Heart right ventricle (tissue), 16 donors: ENCODE measurements at regions not wholly inside any gene's neighbourhood (a gene's known extent, or its start where the extent isn't known, plus 50 kb on each side); places are given as distances from the start of the nearest gene placed in this dataset.

Experiments used
- ATAC-seq, 8 donors: fragments of 200-7000 bp; cut with Tn5 transposase; one replicate each; pipeline ENCODE4 v1.9.1; 2020; ENCODE audit warnings: mild to moderate bottlenecking in 8 of 8, moderate library complexity in 8 of 8, moderate number of reproducible peaks in 1 of 8
- DNase-seq, 2 donors: peaks; one replicate each; pipeline ENCODE4 v3.0.0-alpha.2; 2020
- H3K27ac ChIP-seq, 10 donors: fragments of 200-600 bp; sonication (generic) in 2 of 10; one replicate each; pipeline versions ENCODE4 v1.5.0 to v1.8.0; 2020 to 2022; ENCODE audit warnings: mild to moderate bottlenecking in 3 of 10
- H3K27me3 ChIP-seq, 7 donors: fragments of 200-600 bp; one replicate each; pipeline ENCODE4 v1.8.0; 2021 to 2022; ENCODE audit warnings: mild to moderate bottlenecking in 2 of 7
- H3K36me3 ChIP-seq, 9 donors: fragments of 200-600 bp; sonication (generic) in 1 of 9; one replicate each; pipeline versions ENCODE4 v1.5.0 to v1.8.0; 2020 to 2022; ENCODE audit warnings: mild to moderate bottlenecking in 2 of 9
- H3K4me1 ChIP-seq, 9 donors: fragments of 200-600 bp; sonication (generic) in 1 of 9; one replicate each; pipeline versions ENCODE4 v1.5.0 to v1.8.0; 2020 to 2022; ENCODE audit warnings: mild to moderate bottlenecking in 4 of 9
- H3K4me3 ChIP-seq, 10 donors: fragments of 200-600 bp; sonication (generic) in 2 of 10; one replicate each; pipeline versions ENCODE4 v1.5.0 to v1.8.0; 2020 to 2022; ENCODE audit warnings: mild to moderate bottlenecking in 7 of 10, moderate library complexity in 2 of 10
- H3K9me3 ChIP-seq, 11 donors: fragments of 200-600 bp in 10 of 11; sonication (generic) in 2 of 11; one replicate each; pipeline versions ENCODE4 v1.5.0 to v1.8.0; 2013 to 2022; ENCODE audit warnings: mild to moderate bottlenecking in 2 of 11, control low read depth in 1 of 11, moderate library complexity in 1 of 11
- WGBS, 2 donors: extraction: QIAGEN DNeasy Blood & Tissue Kit; methylation state at CpG; one replicate each; pipeline ENCODE4 v1.1.7; 2013; ENCODE audit warnings: inconsistent platforms in 1 of 2; 5-methylcytosine and 5-hydroxymethylcytosine counted together
- intact Hi-C, 10 donors: fragments of 100-400 bp; cut with DNase I; formaldehyde crosslinking; loops; one replicate each; pipeline versions ENCODE4 v1.11.1 to v1.14.2; 2022
- TF ChIP-seq, protein P1 (sequence below), 9 donors: fragments of 200-600 bp; sonication (generic) in 2 of 9; IDR thresholded peaks; one replicate each; pipeline versions ENCODE4 v1.5.0 to v1.8.0; 2021 to 2022; ENCODE audit warnings: antibody characterized with exemption in 9 of 9, mild to moderate bottlenecking in 5 of 9, moderate library complexity in 1 of 9
- donor health status: Arrhythmogenic right ventricular cardiomyopathy.
- donor health status: ischemic (EF 13 %, LVEDD 7.1; RV severe dilation, severe dysfunction).
- donor health status: healthy with polysubstance abuse.
- donor health status: DM: no; HTN: yes; CAD: no.
- donor health status: DM: no; HTN: no; CAD: no.
- donor health status: ischemic (EF 25% LVEDD 6.9; RV normal size, moderate dysfunction).
- donor health status: ischemic (EF 25% LVEDD 5.7; RV mildly dilated, moderate dysfunction).
- donor health status: healthy.
- donor health status: DM: yes; HTN: yes; CAD: no.
- donor health status: Ischemic cardiomyopathy.
- donor health status: ischemic (EF 35%, LVEDD 5.7; RV mildly dilated, moderate dysfunction).
- donor health status: nonischemic (EF 11% LVEDD 7.7; RV severe dilation, severe dysfunction).
- donor health status: DM: yes; HTN: yes; CAD: no.
- donor health status: PGD.
- donor health status: ischemic (EF 29% LVEDD 5.4; RV normal size, mild dysfunction).
- donor health status: nonischemic (EF 23%, LVEDD 6.1; RV moderate dilation, normal function).

GRCh38 chr2:15872854-15873253, 67.5 kb upstream of the MYCN start:
- H3K9me3 ChIP-seq = peaks cover 0 to 12% (median 0%) of the 10 kb centered on the region in 11 donors
- ATAC-seq = no peak
- TF ChIP-seq, protein P1, sequence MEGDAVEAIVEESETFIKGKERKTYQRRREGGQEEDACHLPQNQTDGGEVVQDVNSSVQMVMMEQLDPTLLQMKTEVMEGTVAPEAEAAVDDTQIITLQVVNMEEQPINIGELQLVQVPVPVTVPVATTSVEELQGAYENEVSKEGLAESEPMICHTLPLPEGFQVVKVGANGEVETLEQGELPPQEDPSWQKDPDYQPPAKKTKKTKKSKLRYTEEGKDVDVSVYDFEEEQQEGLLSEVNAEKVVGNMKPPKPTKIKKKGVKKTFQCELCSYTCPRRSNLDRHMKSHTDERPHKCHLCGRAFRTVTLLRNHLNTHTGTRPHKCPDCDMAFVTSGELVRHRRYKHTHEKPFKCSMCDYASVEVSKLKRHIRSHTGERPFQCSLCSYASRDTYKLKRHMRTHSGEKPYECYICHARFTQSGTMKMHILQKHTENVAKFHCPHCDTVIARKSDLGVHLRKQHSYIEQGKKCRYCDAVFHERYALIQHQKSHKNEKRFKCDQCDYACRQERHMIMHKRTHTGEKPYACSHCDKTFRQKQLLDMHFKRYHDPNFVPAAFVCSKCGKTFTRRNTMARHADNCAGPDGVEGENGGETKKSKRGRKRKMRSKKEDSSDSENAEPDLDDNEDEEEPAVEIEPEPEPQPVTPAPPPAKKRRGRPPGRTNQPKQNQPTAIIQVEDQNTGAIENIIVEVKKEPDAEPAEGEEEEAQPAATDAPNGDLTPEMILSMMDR (IDR thresholded peaks at IDR 0.05) = no peak
- no peaks in the 10 kb centered on the region for H3K4me1 ChIP-seq
- intact Hi-C loops = no loop called here
- H3K27ac ChIP-seq = no peak overlapping the region
- no peaks in the 10 kb centered on the region for H3K36me3 ChIP-seq
- WGBS, 2 donors = 94 to 98% methylated on average over 6 of the region's 6 CpGs
- no peak overlapping the region for H3K4me3 ChIP-seq
- H3K27me3 ChIP-seq = no peaks in the 10 kb centered on the region
- DNase-seq = no peak

- H3K36me3 ChIP-seq = no peaks in the 10 kb centered on the region
- DNase-seq = no peak
- H3K4me3 ChIP-seq = no peak overlapping the region
- ATAC-seq = no peak
- H3K27me3 ChIP-seq = no peaks in the 10 kb centered on the region
- H3K4me1 ChIP-seq = no peaks in the 10 kb centered on the region
- intact Hi-C loops = no loop called here
- no peak overlapping the region for H3K27ac ChIP-seq
- TF ChIP-seq, protein P1 (IDR thresholded peaks at IDR 0.05) = no peak
- 80 to 92% methylated on average over 3 of the region's 3 CpGs for WGBS, 2 donors
- H3K9me3 ChIP-seq = peaks cover 0 to 11% (median 0%) of the 10 kb centered on the region in 11 donors
Measured at GRCh38 chr2:15874321-15874720, 66.0 kb upstream of the MYCN start.

DNA sequence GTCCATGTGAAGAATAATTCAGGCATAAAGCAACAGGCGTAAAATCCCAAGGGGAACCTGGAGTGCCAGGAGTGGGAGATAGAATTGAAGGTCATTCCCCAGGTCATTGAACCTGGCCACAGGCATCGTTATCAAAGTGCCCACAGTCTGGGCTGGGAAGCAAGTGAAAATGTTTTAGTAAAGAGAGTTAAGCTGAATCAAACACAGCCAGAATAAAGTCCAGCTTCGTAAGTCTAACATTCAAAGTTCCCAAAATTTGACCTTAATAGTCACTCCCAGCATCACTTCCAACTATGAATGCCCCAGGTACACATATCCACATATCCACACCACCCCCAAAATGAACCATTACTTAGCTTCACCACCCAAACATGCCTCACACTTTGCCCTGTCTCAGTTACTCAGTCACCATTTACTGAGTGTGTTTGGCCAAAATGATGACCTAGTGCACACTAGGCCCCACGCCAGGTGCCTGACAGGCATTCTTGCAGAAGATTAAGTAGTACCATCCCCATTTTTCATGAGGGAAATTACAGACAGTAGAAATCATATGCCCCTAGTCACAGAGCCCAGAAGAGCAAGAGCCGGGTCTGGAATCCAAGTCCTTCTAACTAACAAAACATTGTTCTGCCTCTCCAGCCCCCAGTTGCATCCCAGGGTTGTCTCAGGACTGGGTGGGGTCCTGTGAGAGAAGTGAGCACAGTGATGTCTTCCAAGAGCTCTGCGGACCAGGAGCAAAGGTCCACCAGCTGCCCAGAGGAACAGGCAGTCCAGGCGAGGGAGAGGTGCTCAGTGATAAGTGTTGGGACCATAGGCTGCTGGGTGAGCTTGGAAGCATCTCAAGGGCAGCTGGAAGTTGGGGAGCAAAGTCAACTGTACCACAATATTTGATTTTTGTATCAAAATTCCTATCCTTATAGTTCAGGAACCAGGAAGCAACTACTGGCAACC, 65.2 kb upstream of the MYCN start:
- TF ChIP-seq, protein P1 (IDR thresholded peaks at IDR 0.05) = no peak
- 83 to 87% methylated on average over 7 of the region's 7 CpGs for WGBS, 2 donors
- H3K27ac ChIP-seq = no peak overlapping the region
- no peaks in the 10 kb centered on the region for H3K27me3 ChIP-seq
- no peak overlapping the region for H3K4me3 ChIP-seq
- H3K36me3 ChIP-seq = no peaks in the 10 kb centered on the region
- peaks cover 0 to 11% (median 0%) of the 10 kb centered on the region in 11 donors for H3K9me3 ChIP-seq
- no peaks in the 10 kb centered on the region for H3K4me1 ChIP-seq
- DNase-seq (no peak), ATAC-seq (no peak)
- intact Hi-C loops = no loop called here

DNA sequence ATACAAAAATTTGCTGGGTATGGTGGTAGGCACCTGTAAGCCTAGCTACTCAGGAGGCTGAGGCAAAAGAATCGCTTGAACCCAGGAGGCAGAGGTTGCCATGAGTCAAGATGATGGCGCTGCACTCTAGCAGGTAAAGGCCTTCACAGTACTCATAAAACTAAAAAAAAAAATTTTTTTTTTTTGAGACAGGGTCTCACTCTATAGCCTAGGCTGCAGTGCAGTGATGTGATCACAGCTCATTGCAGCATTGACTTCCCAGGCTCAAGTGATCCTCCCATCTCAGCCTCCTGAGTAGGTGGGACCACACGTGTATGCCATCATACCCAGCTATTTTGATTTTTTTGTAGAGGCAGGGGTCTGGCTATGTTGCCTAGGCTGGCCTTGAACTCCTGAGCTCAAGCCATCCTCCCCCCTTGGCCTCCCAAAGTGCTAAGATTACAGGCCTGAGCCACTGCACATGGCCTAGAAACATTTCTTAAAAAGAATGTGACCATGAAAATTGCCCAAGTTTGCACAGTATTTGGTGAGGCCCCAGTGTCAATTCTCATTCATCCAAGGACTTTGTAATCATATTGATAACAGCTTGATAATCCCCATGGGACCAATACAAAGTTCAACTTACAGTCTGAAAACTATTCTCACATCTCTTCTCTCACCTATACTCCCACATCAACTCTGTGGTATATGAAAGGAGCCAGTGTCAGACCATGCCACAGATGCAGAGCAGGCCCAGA, 64.2 kb upstream of the MYCN start:
- Histone ChIP-seq H3K4me3 (no peak overlapping the region), H3K27me3 (no peaks in the 10 kb centered on the region), H3K4me1 (no peaks in the 10 kb centered on the region), H3K27ac (no peak overlapping the region), H3K9me3 (peaks cover 0 to 11% (median 0%) of the 10 kb centered on the region in 11 donors), H3K36me3 (no peaks in the 10 kb centered on the region)
- intact Hi-C loops = no loop called here
- ATAC-seq = no peak
- TF ChIP-seq, protein P1 (IDR thresholded peaks at IDR 0.05) = no peak
- WGBS, 2 donors = 91 to 97% methylated on average over 3 of the region's 3 CpGs
- DNase-seq = no peak
